Fibroblast of pulmonary artery (primary cell): ENCODE measurements at regions not wholly inside any gene's neighbourhood (a gene's known extent, or its start where the extent isn't known, plus 50 kb on each side); places are given as distances from the start of the nearest gene placed in this dataset.

Source experiments
- DNase-seq: peaks from one replicate; pipeline ENCODE4 v3.0.0-alpha.2; 2010; ENCODE audit warnings: low read depth
- H3K4me3 ChIP-seq: replicated peaks from 2 replicates; pipeline ENCODE4 v1.5.1; 2011; ENCODE audit warnings: low read depth, mild to moderate bottlenecking, control low read depth, low read length, moderate library complexity
- CTCF ChIP-seq: IDR thresholded peaks from 2 replicates; pipeline ENCODE4 v1.5.1; 2011; ENCODE audit warnings: mild to moderate bottlenecking, control low read depth, low read length, inconsistent platforms; ENCODE audit errors: missing control alignments

DNA sequence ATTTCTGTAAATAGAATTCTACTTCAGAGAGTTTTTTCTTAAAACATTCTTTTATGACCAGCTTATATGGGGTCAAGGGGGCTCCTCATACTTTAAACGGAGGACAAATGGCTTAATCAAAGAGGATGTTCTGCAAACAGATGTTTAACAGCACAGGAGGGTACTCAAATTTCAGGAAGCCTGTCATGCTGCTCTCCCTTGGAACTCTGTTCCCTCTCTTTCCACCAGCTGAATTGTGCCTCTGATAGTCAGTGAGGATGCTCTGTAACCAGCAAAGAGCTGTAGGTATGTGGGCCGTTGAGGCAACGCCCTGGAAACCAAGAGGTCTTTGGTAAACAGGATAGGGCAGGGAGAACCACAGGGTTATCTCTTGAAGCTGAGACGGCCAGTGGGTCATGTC is 161.1 kb downstream of the C5orf15 start:
- no peak for DNase-seq
- TF ChIP-seq CTCF, result no peak
- no peak overlapping the region for H3K4me3 ChIP-seq

- no peak for TF ChIP-seq CTCF
- no peak for DNase-seq
- no peak overlapping the region for H3K4me3 ChIP-seq
These were observed 161.6 kb downstream of the C5orf15 start for GRCh38 chr5:133806847-133807246.

DNA sequence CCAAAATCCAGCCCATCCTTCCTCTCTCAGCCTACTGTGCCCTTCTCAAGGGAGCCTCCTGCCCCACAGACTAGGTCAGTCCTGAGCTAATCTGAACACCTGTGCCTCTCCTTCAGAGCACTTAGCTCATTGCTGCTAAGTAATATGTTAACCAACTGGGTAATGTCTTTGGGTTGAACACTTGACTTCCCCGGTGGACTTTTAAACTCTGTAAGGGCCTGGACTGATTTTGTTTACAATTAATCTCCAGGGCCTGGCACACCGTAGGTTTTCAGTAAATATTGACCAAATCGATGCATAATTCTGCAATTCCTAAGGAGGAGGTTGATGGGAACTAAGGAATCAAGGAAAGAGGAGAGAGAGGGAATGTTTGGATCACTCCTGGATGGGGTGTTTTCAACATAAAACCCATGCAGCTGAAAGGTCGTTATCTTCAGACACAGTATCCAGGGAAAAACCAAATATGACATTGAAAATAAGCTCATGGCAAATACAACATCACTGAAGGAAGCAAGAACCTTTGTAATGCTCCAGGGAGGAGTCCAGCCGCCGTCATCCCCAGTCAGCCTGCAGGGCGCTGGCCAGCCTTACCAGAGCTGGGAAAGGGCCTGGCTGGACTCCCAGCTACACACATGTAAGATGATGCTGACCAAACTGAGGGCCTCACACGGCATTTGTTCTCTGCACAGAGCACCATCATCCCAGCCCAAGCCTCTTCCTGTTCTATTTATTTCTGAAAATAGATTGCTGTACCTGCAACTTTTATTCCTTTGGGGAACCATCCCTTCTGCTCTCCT is 166.3 kb downstream of the C5orf15 start:
- no peak for TF ChIP-seq CTCF
- H3K4me3 ChIP-seq, result no peak overlapping the region
- DNase-seq, result peak; percentile 16

GRCh38 chr5:133801431-133801830 is 167.0 kb downstream of the C5orf15 start:
- H3K4me3 ChIP-seq, result no peak overlapping the region
- no peak for TF ChIP-seq CTCF
- no peak for DNase-seq

DNA sequence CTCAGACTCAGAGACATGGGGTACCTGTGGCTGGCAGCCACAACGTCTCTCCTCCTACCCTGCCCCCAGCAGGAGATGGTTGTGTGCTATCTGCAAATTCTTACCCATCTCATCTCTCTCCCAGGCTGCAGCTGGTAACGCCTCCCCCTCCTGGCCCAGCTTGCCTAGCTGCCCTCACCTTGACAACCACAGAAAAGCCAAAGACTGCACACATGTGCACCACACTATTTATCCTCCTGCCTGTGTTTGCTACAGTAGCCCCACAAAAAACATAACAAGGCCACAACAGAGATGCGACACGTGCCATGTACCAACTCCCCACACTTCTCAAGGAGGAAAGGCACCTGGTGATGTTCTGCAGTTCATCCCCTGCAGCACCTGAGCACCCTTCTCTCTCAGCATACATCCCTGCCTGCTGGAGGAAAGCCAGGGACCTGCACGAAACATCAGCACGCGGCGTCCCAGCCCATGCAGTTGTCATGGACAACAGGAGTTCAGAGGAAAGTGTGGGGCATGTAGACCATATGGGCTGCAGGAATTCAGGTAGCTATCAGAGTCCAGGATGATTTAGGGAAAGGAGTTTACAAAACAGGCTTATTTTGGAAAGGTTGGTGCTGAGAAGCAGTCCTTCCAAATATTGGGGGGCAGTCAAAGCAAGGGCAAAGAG is 168.7 kb downstream of the C5orf15 start:
- H3K4me3 ChIP-seq, result no peak overlapping the region
- TF ChIP-seq CTCF, result no peak
- DNase-seq, result no peak

GRCh38 chr5:133797167-133797566 is 171.3 kb downstream of the C5orf15 start:
- peak; percentile 34 for DNase-seq
- no peak for TF ChIP-seq CTCF
- H3K4me3 ChIP-seq, result no peak overlapping the region

DNA sequence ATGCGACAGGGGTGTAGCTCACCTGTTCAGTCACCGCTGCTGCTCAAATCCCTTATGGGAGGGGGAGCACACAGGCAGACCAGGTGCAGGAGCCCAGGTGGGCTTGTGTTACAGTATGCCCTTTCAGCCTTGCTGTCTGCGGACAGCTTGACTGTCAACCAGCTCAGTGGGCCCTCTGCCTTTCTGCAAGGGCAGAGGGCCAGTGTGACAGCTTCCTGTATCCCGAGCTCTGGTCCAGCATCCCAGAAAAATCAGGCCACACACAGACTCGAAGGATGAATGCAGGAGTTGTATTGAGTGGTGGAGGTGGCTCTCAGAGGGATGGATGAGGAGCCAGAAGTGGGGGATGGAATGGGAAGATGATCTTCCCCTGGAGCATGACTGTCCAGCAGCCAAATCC is 172.2 kb downstream of the C5orf15 start:
- H3K4me3 ChIP-seq, result no peak overlapping the region
- no peak for TF ChIP-seq CTCF
- DNase-seq, result no peak
